SW480 (cell line): ENCODE measurements at regions not wholly inside any gene's neighbourhood (a gene's known extent, or its start where the extent isn't known, plus 50 kb on each side); places are given as distances from the start of the nearest gene placed in this dataset.

Experiments
- DNase-seq: peaks from one replicate; pipeline ENCODE4 v3.0.0-alpha.2; 2016; ENCODE audit warnings: low spot score

DNA sequence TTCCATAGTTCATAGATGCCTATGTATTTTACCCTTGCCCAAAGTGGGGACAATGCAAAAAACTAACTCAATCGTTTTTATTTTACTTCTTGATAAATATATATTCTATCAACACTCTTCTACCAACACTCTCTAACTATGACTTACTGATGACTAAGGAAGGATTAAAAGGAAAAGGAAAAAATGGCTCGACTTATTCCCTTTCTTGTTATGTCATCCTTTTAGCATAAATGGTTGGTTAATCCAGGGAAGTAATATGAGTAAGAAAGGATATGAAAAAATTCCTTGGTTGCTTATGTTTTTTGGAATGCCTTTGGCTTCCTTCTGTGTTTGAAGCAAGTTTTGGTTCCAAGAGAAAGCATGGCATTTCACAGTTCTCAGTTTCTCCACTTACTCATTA is 1087.1 kb downstream of the C4orf33 start:
- DNase-seq: no peak

GRCh38 chr4:130183766-130184165 is 1087.8 kb downstream of the C4orf33 start:
- no peak for DNase-seq

- DNase-seq: no peak
Observed at GRCh38 chr4:130185123-130185522, 1089.2 kb downstream of the C4orf33 start.

DNA sequence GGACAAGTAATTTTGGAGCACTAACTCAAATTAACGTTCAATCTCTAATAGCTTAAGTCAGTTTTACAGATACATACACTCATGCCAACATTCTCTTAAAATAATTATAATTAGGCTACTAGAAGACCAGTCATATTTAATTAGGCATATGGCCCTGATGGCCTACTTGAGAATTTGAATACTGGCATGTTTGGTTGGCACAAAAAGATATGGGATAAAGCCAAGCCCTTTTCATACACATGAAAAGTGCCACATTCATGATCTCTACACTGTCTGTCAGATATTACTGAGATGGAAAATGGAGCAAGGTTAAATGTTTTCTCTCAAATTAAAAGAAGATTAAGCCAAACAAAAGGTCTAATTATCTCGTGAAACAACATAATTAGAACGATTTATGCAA is 1091.0 kb downstream of the C4orf33 start:
- DNase-seq: no peak

- no peak for DNase-seq
Observed at GRCh38 chr4:130187587-130187986, 1091.6 kb downstream of the C4orf33 start.

DNA sequence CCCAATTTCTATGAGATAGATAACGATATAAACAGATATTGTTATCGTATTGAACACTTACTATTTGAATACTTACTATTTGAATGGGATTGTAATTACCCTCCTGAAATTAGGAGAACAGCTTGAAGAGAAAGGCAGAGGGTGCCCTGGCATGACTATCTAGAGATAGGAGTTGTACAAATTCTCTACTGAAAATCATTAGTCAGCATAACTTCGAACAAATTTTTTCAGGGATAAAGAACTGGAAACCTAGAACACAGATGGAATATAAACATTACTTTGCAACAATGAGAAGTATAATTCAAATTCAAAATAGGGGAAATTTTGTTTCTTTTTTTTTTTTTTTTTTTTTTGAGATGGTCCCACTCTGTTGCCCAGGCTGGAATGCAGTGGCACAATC is 1096.8 kb downstream of the C4orf33 start:
- DNase-seq: no peak

DNA sequence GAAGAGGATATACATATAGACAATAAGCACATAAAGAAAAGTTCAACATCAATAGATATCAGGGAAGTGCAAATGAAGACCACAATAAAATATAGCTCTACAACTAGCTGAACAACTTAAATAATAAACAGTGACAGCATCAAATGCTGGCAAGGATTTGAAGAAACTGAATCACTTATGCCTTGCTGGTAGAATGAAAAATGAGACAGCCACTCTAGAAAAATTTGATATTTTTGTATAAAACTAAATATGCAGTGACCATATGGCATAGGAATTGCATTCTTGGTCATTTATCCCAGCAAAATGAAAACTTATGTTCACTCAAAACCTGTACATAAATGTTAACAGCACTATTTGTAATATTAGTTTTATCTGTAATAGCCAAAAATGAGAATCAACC is 1102.0 kb downstream of the C4orf33 start:
- DNase-seq: no peak

DNA sequence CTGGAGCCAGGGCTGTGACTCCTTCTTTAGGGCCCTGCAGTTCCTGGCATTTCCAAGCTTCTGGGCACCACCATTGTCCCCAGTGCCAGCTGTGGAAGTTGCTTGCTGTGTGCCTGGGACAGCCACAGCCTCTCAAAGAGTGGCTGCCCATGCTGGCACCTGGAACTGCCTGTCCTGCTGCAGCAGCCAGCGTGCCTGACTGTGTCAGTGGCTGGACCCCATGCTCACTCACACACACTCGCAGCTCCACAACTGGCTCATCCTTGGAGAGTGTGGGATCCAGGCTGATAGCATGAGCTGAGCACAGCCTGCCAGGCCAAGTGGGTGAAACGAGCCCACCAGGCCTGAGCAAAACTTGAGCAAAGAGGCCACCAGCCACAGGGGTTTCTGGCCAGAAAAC is 1107.6 kb downstream of the C4orf33 start:
- no peak for DNase-seq

- DNase-seq: no peak
Observed at GRCh38 chr4:130210864-130211263, 1114.9 kb downstream of the C4orf33 start.

GRCh38 chr4:130214268-130214667 is 1118.3 kb downstream of the C4orf33 start:
- DNase-seq: no peak

DNA sequence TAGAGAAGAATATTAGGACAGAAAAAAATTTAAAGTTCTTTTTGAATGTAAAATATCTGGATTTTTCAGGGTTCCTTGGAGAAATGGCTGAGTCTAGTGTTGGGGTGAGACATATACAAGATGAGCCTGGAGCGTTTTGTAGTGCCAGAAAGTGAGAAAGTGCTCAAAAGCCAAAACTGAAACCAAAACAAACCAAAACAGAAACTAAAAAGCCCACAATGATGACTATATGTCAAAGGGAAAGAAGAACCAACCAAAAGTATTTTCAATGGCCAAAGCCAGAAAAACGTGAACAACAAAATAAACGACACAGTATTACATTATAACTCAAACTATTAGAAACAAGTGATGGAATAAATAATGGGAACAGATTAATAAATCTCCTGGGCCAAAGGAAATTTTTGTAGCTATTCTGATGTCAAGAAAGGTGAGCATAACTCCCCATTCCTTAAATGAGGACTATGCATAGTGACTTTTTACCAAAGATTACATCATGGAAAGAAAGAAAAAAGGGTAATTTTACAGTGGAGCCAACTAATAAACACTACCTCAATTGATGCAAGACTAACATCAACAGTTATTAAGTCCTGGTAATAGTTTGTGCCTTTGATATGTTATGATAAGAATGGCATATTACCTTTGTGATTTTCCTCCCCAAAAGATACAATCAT is 1137.6 kb downstream of the C4orf33 start:
- no peak for DNase-seq

DNA sequence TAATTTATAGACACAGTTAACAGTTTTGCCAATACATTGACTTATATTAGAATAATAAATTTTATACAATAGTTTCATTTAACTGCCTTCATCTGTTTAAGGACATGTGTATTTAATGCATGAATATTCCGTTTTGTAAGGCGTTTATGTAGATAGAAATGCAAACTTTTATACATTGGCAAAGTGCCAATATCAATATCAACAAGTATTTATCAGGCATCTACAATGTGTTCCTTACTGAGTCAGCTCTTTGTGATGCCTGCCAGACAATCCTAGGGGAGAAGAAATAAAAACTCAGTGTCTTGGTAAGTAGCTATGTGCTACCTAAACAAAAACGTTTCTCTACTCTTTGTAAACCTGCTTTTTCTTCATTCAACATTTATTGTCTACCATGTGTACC is 1142.2 kb downstream of the C4orf33 start:
- DNase-seq: no peak

DNA sequence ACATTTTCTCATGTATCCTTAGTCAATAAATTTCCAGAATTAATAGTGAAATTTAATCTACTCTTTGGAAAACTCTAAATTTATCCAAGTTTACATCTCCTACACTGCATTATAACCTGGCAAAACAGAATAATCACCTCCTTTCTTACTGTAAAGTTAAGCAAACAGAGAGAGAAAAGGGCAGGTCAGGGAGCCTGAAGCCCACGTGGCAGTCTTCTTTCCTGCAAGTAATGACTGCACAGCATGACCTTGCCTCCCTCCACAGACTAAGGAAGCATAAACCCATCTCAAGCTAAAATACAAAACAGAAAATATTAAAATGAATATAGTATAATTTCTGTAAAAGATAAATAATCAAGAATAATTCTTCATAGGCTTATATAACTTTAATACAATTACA is 1153.0 kb downstream of the C4orf33 start:
- DNase-seq: no peak

DNA sequence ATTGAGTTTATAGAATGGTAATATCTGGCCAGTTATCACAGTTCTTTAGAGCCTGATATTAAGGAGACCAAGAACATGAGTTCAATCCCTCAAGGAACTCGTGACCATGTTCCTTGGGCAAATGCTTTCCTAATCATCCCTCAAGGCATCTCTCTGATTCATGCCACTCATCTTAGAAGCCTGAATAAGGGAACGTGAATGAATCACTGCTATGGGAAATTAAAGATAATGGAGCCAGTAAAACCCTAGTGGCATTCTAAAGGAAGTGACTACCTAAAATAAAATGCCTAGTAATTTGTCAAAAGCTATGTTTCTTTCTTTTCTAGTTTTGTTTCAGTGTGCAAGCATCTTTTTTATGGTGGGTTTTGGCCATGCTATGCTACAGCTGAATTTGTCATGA is 1161.3 kb downstream of the C4orf33 start:
- DNase-seq: no peak

- no peak for DNase-seq
Observed at GRCh38 chr4:130266814-130267213, 1170.9 kb downstream of the C4orf33 start.

- no peak for DNase-seq
Observed at GRCh38 chr4:130288576-130288975, 1192.6 kb downstream of the C4orf33 start.

- no peak for DNase-seq
Observed at GRCh38 chr4:130293692-130294091, 1197.7 kb downstream of the C4orf33 start.

GRCh38 chr4:130296448-130296847 is 1200.5 kb downstream of the C4orf33 start:
- DNase-seq: no peak

DNA sequence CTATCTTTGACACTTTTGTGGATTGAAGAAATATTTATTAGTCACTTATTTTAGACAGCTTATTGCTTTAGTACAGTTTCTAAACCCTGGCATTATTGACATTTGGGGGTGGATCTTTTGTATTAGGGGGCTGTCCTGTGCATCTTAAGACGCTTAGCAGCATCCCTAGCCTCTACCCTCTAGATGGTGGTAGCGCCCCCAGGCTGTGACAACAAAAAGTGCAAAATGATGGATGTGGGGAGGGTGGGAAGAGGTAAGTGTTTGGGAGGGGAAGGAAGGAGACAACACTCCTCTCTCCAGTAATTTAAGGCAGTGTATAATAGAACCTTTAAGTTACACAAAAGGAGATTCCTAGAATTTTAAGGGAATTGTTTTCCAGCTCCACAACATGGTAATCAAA is 1210.6 kb downstream of the C4orf33 start:
- DNase-seq: no peak

DNA sequence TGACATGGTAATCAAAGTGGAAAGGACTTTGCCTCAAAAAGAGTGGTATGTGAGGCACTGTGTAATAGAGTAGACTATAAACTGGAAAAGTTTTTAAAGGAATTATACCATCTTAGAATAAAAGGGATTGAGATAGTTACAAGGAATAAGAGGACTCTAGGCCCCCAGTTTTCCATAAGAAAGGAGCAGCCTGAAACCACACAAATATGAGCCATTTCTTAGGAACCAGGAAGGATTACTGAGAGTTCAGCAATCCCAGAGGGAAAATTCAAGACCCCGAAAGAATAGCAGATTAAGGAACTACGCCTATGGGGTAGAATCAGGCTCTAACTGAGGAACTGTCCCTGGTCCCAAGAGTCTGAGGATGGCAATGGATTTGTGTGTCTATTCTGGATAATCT is 1213.3 kb downstream of the C4orf33 start:
- DNase-seq: no peak

GRCh38 chr4:130322439-130322838 is 1226.5 kb downstream of the C4orf33 start:
- DNase-seq: no peak

GRCh38 chr4:130329036-130329435 is 1233.1 kb downstream of the C4orf33 start:
- no peak for DNase-seq

DNA sequence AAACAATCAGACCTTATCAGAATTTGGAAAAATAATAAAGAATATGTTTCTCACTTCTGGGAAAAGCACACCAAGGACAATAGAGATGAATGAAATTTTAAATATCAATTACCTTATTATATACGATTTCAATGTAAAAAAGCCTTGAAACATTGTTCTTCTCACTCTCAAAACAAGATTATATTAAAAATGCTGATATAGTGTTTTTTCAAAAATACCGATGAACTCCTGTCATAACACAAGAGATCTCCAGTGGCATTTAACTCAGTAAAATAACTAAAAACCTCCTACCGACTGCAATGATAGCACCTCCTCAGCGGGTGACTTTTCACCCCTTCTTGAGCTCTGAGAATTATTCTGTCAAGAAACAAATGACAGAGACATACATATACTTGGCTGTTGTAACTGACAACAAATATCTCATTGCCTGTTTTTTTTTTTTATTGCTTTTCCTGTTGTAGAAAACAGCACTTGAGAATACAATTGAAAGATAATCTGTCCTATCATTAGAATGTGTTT is 1237.3 kb downstream of the C4orf33 start:
- no peak for DNase-seq

GRCh38 chr4:130335417-130336194 is 1239.7 kb downstream of the C4orf33 start:
- no peak for DNase-seq
